Heart left ventricle (tissue), 16 donors: ENCODE measurements at regions not wholly inside any gene's neighbourhood (a gene's known extent, or its start where the extent isn't known, plus 50 kb on each side); places are given as distances from the start of the nearest gene placed in this dataset.

Experiments used
- ATAC-seq, 4 donors: fragments of 200-7000 bp; cut with Tn5 transposase; one replicate each; pipeline ENCODE4 v1.9.1; 2020 to 2022; ENCODE audit warnings: moderate library complexity in 4 of 4, mild to moderate bottlenecking in 3 of 4, moderate number of reproducible peaks in 1 of 4
- DNase-seq, 5 donors: peaks; one replicate each; pipeline ENCODE4 v3.0.0-alpha.2; 2020
- H3K27ac ChIP-seq, 12 donors: fragments of 200-600 bp; sonication (generic) in 4 of 12; one replicate each; pipeline versions ENCODE4 v1.5.0 to v1.8.0; 2016 to 2022; ENCODE audit warnings: mild to moderate bottlenecking in 2 of 12
- H3K27me3 ChIP-seq, 9 donors: fragments of 200-600 bp; sonication (generic) in 2 of 9; one replicate each; pipeline versions ENCODE4 v1.5.1 to v1.8.0; 2016 to 2022; ENCODE audit warnings: mild to moderate bottlenecking in 3 of 9
- H3K36me3 ChIP-seq, 9 donors: fragments of 200-600 bp; sonication (generic) in 2 of 9; one replicate each; pipeline versions ENCODE4 v1.5.0 to v1.8.0; 2018 to 2022; ENCODE audit warnings: mild to moderate bottlenecking in 2 of 9
- H3K4me1 ChIP-seq, 12 donors: fragments of 200-600 bp; sonication (generic) in 4 of 12; one replicate each; pipeline versions ENCODE4 v1.5.0 to v1.8.0; 2016 to 2022; ENCODE audit warnings: mild to moderate bottlenecking in 3 of 12
- H3K4me3 ChIP-seq, 12 donors: fragments of 200-600 bp; sonication (generic) in 4 of 12; one replicate each; pipeline versions ENCODE4 v1.5.0 to v1.8.0; 2017 to 2022; ENCODE audit warnings: mild to moderate bottlenecking in 9 of 12, moderate library complexity in 4 of 12
- H3K9me3 ChIP-seq, 12 donors: fragments of 200-600 bp; sonication (generic) in 4 of 12; one replicate each; pipeline versions ENCODE4 v1.5.0 to v1.8.0; 2016 to 2022; ENCODE audit warnings: mild to moderate bottlenecking in 1 of 12
- POLR2A ChIP-seq, 2 donors: fragments of 450-650 bp; IDR thresholded peaks; one replicate each; pipeline ENCODE4 v1.6.1; 2017; ENCODE audit warnings: antibody characterized with exemption in 2 of 2, mild to moderate bottlenecking in 2 of 2, moderate library complexity in 2 of 2
- WGBS, 4 donors: extraction: QIAGEN DNeasy Blood & Tissue Kit in 2 of 4; methylation state at CpG; one replicate each; pipeline versions ENCODE4 v1.1.5 to v1.1.7; 2013 to 2018; 5-methylcytosine and 5-hydroxymethylcytosine counted together
- intact Hi-C, 10 donors: fragments of 100-400 bp; cut with DNase I; formaldehyde crosslinking; loops; one replicate each; pipeline versions ENCODE4 v1.11.1 to v1.14.2; 2022
- TF ChIP-seq, protein P1 (sequence below), 12 donors: fragments of 200-600 bp; sonication (generic) in 4 of 12; IDR thresholded peaks; one replicate each; pipeline versions ENCODE4 v1.5.0 to v1.8.0; 2018 to 2022; ENCODE audit warnings: antibody characterized with exemption in 12 of 12, mild to moderate bottlenecking in 5 of 12
- donor health status: ischemic (EF 13 %, LVEDD 7.1; RV severe dilation, severe dysfunction).
- donor health status: healthy with polysubstance abuse.
- donor health status: DM: no; HTN: yes; CAD: no.
- donor health status: DM: no; HTN: no; CAD: no.
- donor health status: ischemic (EF 25% LVEDD 6.9; RV normal size, moderate dysfunction).
- donor health status: ischemic (EF 25% LVEDD 5.7; RV mildly dilated, moderate dysfunction).
- donor health status: healthy.
- donor health status: DM: yes; HTN: yes; CAD: no.
- donor health status: ischemic (EF 35%, LVEDD 5.7; RV mildly dilated, moderate dysfunction).
- donor health status: nonischemic (EF 11% LVEDD 7.7; RV severe dilation, severe dysfunction).
- donor health status: DM: yes; HTN: yes; CAD: no.
- donor health status: PGD.
- donor health status: ischemic (EF 29% LVEDD 5.4; RV normal size, mild dysfunction).
- donor health status: nonischemic (EF 23%, LVEDD 6.1; RV moderate dilation, normal function).

DNA sequence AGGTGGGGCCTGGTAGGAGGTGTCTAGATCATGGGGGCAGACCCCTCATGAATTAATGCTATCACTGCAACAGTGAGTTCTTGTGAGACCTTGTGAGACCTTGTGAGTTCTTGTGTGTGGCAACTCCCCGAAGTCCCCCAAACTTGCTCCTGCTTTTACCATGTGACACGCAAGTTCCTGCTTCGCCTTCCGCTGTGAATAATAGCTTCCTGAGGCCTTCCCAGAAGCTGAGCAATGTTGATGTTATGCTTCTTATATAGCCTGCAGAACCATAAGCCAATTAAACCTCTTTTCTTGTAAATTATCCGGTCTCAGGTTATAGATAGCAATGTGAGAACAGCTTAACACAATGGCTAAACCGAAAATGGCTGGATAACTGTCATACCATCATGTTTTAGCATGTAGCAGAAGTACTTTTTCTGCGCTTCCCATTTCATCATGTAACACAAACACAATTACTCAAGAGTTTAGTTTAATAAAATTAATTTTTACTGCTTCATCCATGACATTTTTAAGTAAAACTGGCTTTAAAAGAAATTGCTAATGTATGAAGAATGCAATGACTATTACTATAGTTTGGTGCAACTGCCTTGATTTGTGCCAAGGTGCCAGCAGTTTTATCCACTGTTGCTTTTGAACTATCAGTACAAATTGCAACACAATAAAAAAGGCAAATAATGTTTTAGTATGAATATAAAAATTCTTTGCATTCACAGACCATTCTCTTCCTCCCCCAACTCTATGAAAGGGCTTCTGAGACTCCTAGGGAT, 87.7 kb upstream of the TMEM168 start:
- Histone ChIP-seq H3K4me3 (no peak overlapping the region), H3K4me1 (peaks cover 0 to 30% (median 5%) of the 10 kb centered on the region in 12 donors), H3K27me3 (no peaks in the 10 kb centered on the region), H3K27ac (peak overlapping the region in 1 of 12 donors; percentile 11), H3K9me3 (no peaks in the 10 kb centered on the region), H3K36me3 (peaks cover 0 to 6% (median 0%) of the 10 kb centered on the region in 9 donors)
- intact Hi-C loops: no loop called here
- 87 to 93% (median 91%) methylated on average over 7 of the region's 7 CpGs for WGBS, 4 donors
- ATAC-seq (no peak), DNase-seq (no peak)
- TF ChIP-seq POLR2A (IDR thresholded peaks at IDR 0.05): no peak
- TF ChIP-seq, protein P1, sequence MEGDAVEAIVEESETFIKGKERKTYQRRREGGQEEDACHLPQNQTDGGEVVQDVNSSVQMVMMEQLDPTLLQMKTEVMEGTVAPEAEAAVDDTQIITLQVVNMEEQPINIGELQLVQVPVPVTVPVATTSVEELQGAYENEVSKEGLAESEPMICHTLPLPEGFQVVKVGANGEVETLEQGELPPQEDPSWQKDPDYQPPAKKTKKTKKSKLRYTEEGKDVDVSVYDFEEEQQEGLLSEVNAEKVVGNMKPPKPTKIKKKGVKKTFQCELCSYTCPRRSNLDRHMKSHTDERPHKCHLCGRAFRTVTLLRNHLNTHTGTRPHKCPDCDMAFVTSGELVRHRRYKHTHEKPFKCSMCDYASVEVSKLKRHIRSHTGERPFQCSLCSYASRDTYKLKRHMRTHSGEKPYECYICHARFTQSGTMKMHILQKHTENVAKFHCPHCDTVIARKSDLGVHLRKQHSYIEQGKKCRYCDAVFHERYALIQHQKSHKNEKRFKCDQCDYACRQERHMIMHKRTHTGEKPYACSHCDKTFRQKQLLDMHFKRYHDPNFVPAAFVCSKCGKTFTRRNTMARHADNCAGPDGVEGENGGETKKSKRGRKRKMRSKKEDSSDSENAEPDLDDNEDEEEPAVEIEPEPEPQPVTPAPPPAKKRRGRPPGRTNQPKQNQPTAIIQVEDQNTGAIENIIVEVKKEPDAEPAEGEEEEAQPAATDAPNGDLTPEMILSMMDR (IDR thresholded peaks at IDR 0.05): no peak

GRCh38 chr7:112876877-112877276, 86.7 kb upstream of the TMEM168 start:
- Histone ChIP-seq H3K27ac (no peak overlapping the region), H3K27me3 (no peaks in the 10 kb centered on the region), H3K4me1 (peaks cover 0 to 22% (median under 1%) of the 10 kb centered on the region in 12 donors), H3K9me3 (no peaks in the 10 kb centered on the region), H3K36me3 (peaks cover 0 to 6% (median 0%) of the 10 kb centered on the region in 9 donors), H3K4me3 (no peak overlapping the region)
- TF ChIP-seq, protein P1 (IDR thresholded peaks at IDR 0.05): no peak
- no peak for TF ChIP-seq POLR2A (IDR thresholded peaks at IDR 0.05)
- WGBS, 4 donors: 94 to 99% (median 96%) methylated on average over 1 of the region's 1 CpG
- ATAC-seq (no peak), DNase-seq (no peak)
- intact Hi-C loops: no loop called here

DNA sequence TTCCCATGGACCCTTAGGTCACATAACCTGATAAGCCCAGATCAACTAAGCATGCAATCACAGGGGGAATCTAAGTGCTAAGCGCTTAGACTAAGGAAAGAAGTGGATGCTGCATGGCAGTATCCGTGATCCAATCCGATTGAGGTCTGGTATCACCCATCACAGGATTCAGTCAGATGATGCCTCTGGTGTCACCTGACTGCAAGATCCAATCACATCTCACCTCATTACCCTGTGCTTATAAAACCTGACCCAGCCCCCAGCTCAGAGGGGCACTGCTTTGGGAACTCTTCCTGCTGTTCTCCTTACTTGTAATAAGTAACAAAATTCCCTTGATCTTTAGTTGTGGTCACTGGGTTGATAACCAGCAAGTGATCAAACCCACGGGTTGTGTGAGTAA, 84.7 kb upstream of the TMEM168 start:
- 94 to 100% (median 96%) methylated on average over 4 of the region's 4 CpGs for WGBS, 4 donors
- Histone ChIP-seq H3K27me3 (no peaks in the 10 kb centered on the region), H3K4me3 (no peak overlapping the region), H3K27ac (no peak overlapping the region), H3K4me1 (peaks cover 0 to 15% (median 1%) of the 10 kb centered on the region in 12 donors), H3K36me3 (peaks cover 0 to 6% (median 0%) of the 10 kb centered on the region in 9 donors), H3K9me3 (peaks cover 0 to 7% (median 0%) of the 10 kb centered on the region in 12 donors)
- intact Hi-C loops: no loop called here
- ATAC-seq: no peak
- DNase-seq: no peak
- TF ChIP-seq, protein P1 (IDR thresholded peaks at IDR 0.05): no peak
- no peak for TF ChIP-seq POLR2A (IDR thresholded peaks at IDR 0.05)

DNA sequence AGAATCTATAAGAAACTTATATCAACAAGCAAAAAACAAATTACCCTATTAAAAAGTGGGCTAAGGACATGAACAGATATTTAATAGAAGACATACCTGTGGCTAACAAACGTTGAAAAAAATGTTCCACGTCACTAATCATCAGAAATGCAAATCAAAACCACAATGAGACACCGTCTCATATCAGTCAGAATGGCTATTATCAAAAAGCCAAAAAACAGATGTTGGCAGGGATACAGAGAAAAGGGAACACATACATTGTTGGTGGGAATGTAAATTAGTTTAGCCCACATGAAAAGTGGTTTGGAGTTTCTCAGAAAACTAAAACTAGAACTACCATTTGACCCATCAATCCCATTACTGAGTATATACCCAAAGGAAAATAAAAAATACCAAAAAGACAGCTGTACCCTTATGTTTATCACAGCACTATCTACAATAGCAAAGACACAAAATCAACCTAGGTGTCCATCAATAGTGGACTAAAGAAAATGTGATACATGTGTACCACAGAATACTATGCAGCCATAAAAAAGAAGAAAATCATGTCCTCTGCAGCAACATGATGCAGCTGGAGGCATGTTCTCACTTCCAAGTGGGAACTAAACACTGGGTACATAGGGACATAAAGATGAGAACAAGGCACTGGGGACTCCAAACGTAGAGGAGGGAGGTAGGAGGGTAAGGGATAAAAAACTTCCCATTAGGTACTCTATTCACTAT, 83.8 kb upstream of the TMEM168 start:
- no peak for DNase-seq
- H3K27ac ChIP-seq: no peak overlapping the region
- intact Hi-C loops: no loop called here
- H3K9me3 ChIP-seq: peaks cover 0 to 16% (median 0%) of the 10 kb centered on the region in 12 donors
- 74 to 83% (median 79%) methylated on average over 4 of the region's 4 CpGs for WGBS, 4 donors
- ATAC-seq: no peak
- H3K4me1 ChIP-seq: peaks cover 0 to 15% (median 1%) of the 10 kb centered on the region in 12 donors
- H3K27me3 ChIP-seq: no peaks in the 10 kb centered on the region
- H3K36me3 ChIP-seq: peaks cover 0 to 6% (median 0%) of the 10 kb centered on the region in 9 donors
- no peak overlapping the region for H3K4me3 ChIP-seq
- no peak for TF ChIP-seq POLR2A (IDR thresholded peaks at IDR 0.05)
- TF ChIP-seq, protein P1 (IDR thresholded peaks at IDR 0.05): no peak
